ENCODE measurements at regions not wholly inside any gene's neighbourhood (a gene's known extent, or its start where the extent isn't known, plus 50 kb on each side); places are given as distances from the start of the nearest gene placed in this dataset.
"Not testable (repeated sequence)": the region's sequence is repeated elsewhere in the genome, so short reads cannot be mapped to it uniquely, and the experiment has no call there.

DNA sequence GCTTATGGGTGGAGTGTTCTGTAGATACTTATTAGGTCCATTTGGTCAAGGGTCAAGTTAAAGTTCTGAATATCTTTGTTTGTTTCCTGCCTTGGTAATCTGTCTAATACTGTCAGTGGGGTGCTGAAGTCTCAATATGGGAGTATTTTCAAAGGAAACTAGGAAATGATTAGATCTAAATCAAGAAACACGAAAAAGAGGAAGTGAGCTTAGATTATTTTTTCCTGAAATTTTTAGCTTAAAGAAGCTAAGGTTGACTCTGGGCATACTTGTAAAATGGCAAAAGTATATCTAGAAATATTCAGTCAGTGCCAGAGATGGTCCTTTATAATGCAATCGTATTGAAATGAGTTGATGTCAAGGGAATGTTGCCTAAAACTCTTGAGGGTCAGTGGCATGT is 313.5 kb downstream of the ICE1 start:
- Histone ChIP-seq H3K4me3 (ENCODE audit: low read depth, low read length) (no peak overlapping the region), H3K9me3 (ENCODE audit: control insufficient read depth, insufficient read depth, low read depth, low read length) (no peaks in the 10 kb centered on the region), H3K36me3 (ENCODE audit: control insufficient read depth in 2 of 2, insufficient read depth in 1 of 2, low read length in 2 of 2) (no peaks in the 10 kb centered on the region), H3K4me1 (ENCODE audit: control insufficient read depth, insufficient read depth, low read length) (no peaks in the 10 kb centered on the region), H3K27ac (ENCODE audit: extremely low read depth, low read depth, low read length) (no peak overlapping the region)
- TF ChIP-seq ZNF19 (tag by site-specific recombination; IDR thresholded peaks at IDR 0.05; ENCODE audit: low read depth) (no peak), ZNF223 (tag by site-specific recombination; IDR thresholded peaks at IDR 0.05) (no peak), ZNF138 (tag by site-specific recombination; IDR thresholded peaks at IDR 0.05; ENCODE audit: borderline replicate concordance) (no peak), ZNF16 (tag by site-specific recombination; IDR thresholded peaks at IDR 0.05; ENCODE audit: low read depth) (no peak), ZNF624 (tag by site-specific recombination; IDR thresholded peaks at IDR 0.05) (no peak), ZNF629 (tag by site-specific recombination; IDR thresholded peaks at IDR 0.05) (no peak), ZNF274 (IDR thresholded peaks at IDR 0.05; ENCODE audit: low read length) (no peak), ZNF274 (tag by site-specific recombination; IDR thresholded peaks at IDR 0.05; ENCODE audit: borderline replicate concordance) (no peak), ZNF114 (tag by site-specific recombination; IDR thresholded peaks at IDR 0.05) (no peak), ZNF169 (tag by site-specific recombination; IDR thresholded peaks at IDR 0.05) (no peak), MEIS1 (CRISPR knock-in tag; IDR thresholded peaks at IDR 0.05; ENCODE audit: borderline replicate concordance) (no peak), ZNF529 (tag by site-specific recombination; IDR thresholded peaks at IDR 0.05; ENCODE audit: insufficient replicate concordance) (no peak), ZNF140 (tag by site-specific recombination; IDR thresholded peaks at IDR 0.05) (no peak)
- TF ChIP-seq, protein P1, sequence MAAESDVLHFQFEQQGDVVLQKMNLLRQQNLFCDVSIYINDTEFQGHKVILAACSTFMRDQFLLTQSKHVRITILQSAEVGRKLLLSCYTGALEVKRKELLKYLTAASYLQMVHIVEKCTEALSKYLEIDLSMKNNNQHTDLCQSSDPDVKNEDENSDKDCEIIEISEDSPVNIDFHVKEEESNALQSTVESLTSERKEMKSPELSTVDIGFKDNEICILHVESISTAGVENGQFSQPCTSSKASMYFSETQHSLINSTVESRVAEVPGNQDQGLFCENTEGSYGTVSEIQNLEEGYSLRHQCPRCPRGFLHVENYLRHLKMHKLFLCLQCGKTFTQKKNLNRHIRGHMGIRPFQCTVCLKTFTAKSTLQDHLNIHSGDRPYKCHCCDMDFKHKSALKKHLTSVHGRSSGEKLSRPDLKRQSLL (tag by site-specific recombination; IDR thresholded peaks at IDR 0.05) = no peak
- TF ChIP-seq, protein P2, sequence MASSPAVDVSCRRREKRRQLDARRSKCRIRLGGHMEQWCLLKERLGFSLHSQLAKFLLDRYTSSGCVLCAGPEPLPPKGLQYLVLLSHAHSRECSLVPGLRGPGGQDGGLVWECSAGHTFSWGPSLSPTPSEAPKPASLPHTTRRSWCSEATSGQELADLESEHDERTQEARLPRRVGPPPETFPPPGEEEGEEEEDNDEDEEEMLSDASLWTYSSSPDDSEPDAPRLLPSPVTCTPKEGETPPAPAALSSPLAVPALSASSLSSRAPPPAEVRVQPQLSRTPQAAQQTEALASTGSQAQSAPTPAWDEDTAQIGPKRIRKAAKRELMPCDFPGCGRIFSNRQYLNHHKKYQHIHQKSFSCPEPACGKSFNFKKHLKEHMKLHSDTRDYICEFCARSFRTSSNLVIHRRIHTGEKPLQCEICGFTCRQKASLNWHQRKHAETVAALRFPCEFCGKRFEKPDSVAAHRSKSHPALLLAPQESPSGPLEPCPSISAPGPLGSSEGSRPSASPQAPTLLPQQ (tag by site-specific recombination; IDR thresholded peaks at IDR 0.05) = no peak
- ChIA-PET POLR2A (no interaction called here), CTCF (no interaction called here)

DNA sequence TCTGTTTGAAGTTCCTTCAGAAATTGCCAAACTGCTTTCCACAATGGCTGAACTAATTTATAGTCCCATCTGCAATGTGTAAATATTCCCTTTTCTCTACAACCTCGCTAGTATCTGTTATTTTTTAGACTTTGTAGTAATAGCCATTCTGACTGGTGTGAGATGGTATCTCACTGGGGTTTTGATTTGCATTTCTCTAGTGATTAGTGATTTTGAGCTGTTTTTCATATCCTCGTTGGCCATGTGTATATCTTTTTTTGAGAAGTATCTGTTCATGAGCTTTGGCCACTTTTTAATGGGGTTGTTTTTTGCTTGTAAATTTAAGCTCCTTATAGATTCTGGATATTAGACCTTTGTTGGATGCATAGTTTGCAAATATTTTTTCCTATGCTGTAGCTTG is 310.6 kb downstream of the ICE1 start:
- H3K9me3 ChIP-seq (ENCODE audit: control insufficient read depth, insufficient read depth, low read depth, low read length); POLR2A ChIA-PET; H3K36me3 ChIP-seq (ENCODE audit: control insufficient read depth in 2 of 2, insufficient read depth in 1 of 2, low read length in 2 of 2); H3K4me1 ChIP-seq (ENCODE audit: control insufficient read depth, insufficient read depth, low read length); CTCF ChIA-PET; H3K27ac ChIP-seq (ENCODE audit: extremely low read depth, low read depth, low read length); H3K4me3 ChIP-seq (ENCODE audit: low read depth, low read length): not testable (repeated sequence)

DNA sequence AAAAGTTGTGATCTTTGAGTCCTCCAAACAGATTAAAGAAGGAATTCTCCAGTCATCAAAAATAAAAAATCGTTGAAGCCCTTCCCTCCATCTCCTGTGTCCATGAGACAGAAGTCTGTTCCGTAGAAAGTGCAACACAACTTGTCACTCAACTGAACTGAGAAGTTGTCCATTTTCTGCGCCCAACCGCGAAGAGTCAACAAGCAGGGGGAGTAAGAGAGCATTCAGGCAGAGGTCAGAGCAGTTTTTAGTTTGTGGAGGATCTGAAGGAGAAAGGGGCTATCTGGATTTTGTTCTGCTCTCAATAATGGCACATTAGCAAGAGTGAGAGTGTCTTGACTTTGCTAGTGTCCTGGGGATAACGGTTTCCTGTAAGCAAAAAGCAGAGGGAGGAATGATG is 303.9 kb downstream of the ICE1 start:
- CTCF ChIA-PET = no interaction called here
- POLR2A ChIA-PET = no interaction called here
- Histone ChIP-seq H3K4me1 (ENCODE audit: control insufficient read depth, insufficient read depth, low read length) (no peaks in the 10 kb centered on the region), H3K9me3 (ENCODE audit: control insufficient read depth, insufficient read depth, low read depth, low read length) (no peaks in the 10 kb centered on the region; the same call in 1 of the 2 replicates), H3K36me3 (ENCODE audit: control insufficient read depth in 2 of 2, insufficient read depth in 1 of 2, low read length in 2 of 2) (no peaks in the 10 kb centered on the region), H3K27ac (ENCODE audit: extremely low read depth, low read depth, low read length) (no peak overlapping the region), H3K4me3 (ENCODE audit: low read depth, low read length) (no peak overlapping the region)
- no peak for TF ChIP-seq ZNF585B (tag by site-specific recombination; IDR thresholded peaks at IDR 0.05)
- no peak for TF ChIP-seq IKZF3 (tag by site-specific recombination; IDR thresholded peaks at IDR 0.05)
- TF ChIP-seq, protein P3, sequence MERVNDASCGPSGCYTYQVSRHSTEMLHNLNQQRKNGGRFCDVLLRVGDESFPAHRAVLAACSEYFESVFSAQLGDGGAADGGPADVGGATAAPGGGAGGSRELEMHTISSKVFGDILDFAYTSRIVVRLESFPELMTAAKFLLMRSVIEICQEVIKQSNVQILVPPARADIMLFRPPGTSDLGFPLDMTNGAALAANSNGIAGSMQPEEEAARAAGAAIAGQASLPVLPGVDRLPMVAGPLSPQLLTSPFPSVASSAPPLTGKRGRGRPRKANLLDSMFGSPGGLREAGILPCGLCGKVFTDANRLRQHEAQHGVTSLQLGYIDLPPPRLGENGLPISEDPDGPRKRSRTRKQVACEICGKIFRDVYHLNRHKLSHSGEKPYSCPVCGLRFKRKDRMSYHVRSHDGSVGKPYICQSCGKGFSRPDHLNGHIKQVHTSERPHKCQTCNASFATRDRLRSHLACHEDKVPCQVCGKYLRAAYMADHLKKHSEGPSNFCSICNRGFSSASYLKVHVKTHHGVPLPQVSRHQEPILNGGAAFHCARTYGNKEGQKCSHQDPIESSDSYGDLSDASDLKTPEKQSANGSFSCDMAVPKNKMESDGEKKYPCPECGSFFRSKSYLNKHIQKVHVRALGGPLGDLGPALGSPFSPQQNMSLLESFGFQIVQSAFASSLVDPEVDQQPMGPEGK (tag by site-specific recombination; IDR thresholded peaks at IDR 0.05) = no peak
- TF ChIP-seq ZNF473 (tag by site-specific recombination; IDR thresholded peaks at IDR 0.05) = no peak
- TF ChIP-seq MZF1 (tag by site-specific recombination; IDR thresholded peaks at IDR 0.05; ENCODE audit: borderline replicate concordance) = no peak
- TF ChIP-seq ZNF16 (tag by site-specific recombination; IDR thresholded peaks at IDR 0.05; ENCODE audit: low read depth) = no peak
- no peak for TF ChIP-seq ZNF19 (tag by site-specific recombination; IDR thresholded peaks at IDR 0.05; ENCODE audit: low read depth)
- no peak for TF ChIP-seq ZNF391 (tag by site-specific recombination; IDR thresholded peaks at IDR 0.05; ENCODE audit: borderline replicate concordance, low read depth)
- TF ChIP-seq ZNF274 (IDR thresholded peaks at IDR 0.05; ENCODE audit: low read length) = no peak
- no peak for TF ChIP-seq ZNF274 (tag by site-specific recombination; IDR thresholded peaks at IDR 0.05; ENCODE audit: borderline replicate concordance)
- no peak for TF ChIP-seq ZNF571 (tag by site-specific recombination; IDR thresholded peaks at IDR 0.05)
- TF ChIP-seq ZIC2 (tag by site-specific recombination; IDR thresholded peaks at IDR 0.05) = no peak
